Stomach (tissue), 8 donors: ENCODE measurements at regions not wholly inside any gene's neighbourhood (a gene's known extent, or its start where the extent isn't known, plus 50 kb on each side); places are given as distances from the start of the nearest gene placed in this dataset.

Source experiments
- DNase-seq, 2 donors: peaks; one replicate each; pipeline versions ENCODE4 v3.0.0 to v3.0.0-alpha.2; 2013 to 2019
- H3K27ac ChIP-seq, 5 donors: fragments of 200-600 bp in 4 of 5; sonication (generic) in 4 of 5; one replicate each; pipeline ENCODE4 v1.5.1; 2013 to 2019; ENCODE audit warnings: mild to moderate bottlenecking in 1 of 5, moderate library complexity in 1 of 5
- H3K27me3 ChIP-seq, 3 donors: fragments of 200-600 bp; sonication (generic); one replicate each; pipeline ENCODE4 v1.5.1; 2017 to 2019; ENCODE audit warnings: mixed run types in 1 of 3
- H3K36me3 ChIP-seq, 4 donors: fragments of 200-600 bp; sonication (generic); 1 replicate in 3 of 4; 2 replicates in 1 of 4; pipeline ENCODE4 v1.5.1; 2016 to 2019
- H3K4me1 ChIP-seq, 4 donors: fragments of 200-600 bp; sonication (generic); one replicate each; pipeline ENCODE4 v1.5.1; 2016 to 2019
- H3K4me3 ChIP-seq, 4 donors: fragments of 200-600 bp; sonication (generic) in 3 of 4; one replicate each; pipeline ENCODE4 v1.5.1; 2016 to 2019; ENCODE audit warnings: mild to moderate bottlenecking in 1 of 4
- H3K9me3 ChIP-seq, 4 donors: fragments of 200-600 bp; sonication (generic); one replicate each; pipeline ENCODE4 v1.5.1; 2016 to 2019
- EP300 ChIP-seq: sonication (generic); formaldehyde crosslinking; IDR thresholded peaks from one replicate; pipeline ENCODE4 v1.6.1; 2017; ENCODE audit warnings: antibody characterized with exemption
- POLR2A ChIP-seq, 4 donors: fragments of 450-650 bp; IDR thresholded peaks; one replicate each; pipeline ENCODE4 v1.6.1; 2016; ENCODE audit warnings: antibody characterized with exemption in 4 of 4, control low read depth in 2 of 4, mild to moderate bottlenecking in 1 of 4, moderate library complexity in 1 of 4
- POLR2AphosphoS5 ChIP-seq, 3 donors: sonication (generic); formaldehyde crosslinking; IDR thresholded peaks; one replicate each; pipeline ENCODE4 v1.6.1; 2016; ENCODE audit warnings: antibody characterized with exemption in 3 of 3
- WGBS, 5 donors: extraction: QIAGEN DNeasy Blood & Tissue Kit in 3 of 5; methylation state at CpG; one replicate each; pipeline versions ENCODE4 v1.1.5 to v1.1.7; 2013 to 2018; 5-methylcytosine and 5-hydroxymethylcytosine counted together
- intact Hi-C: fragments of 100-400 bp; cut with DNase I; formaldehyde crosslinking; loops from one replicate; pipeline ENCODE4 v1.15.1; 2023; ENCODE audit warnings: low total_unique reads
- TF ChIP-seq, protein P1 (sequence below), 7 experiments: fragments of 450-650 bp in 4 of 7; fragments of 200-600 bp in 3 of 7; sonication (generic) in 3 of 7; IDR thresholded peaks; one replicate each; pipeline ENCODE4 v1.5.1; 2016 to 2019; ENCODE audit warnings: antibody characterized with exemption in 7 of 7, control low read depth in 2 of 7, mild to moderate bottlenecking in 1 of 7
- donor health status: healthy with polysubstance abuse.
- donor health status: Bipolar disorder and iron deficiency.
- donor health status: healthy.

- Histone ChIP-seq H3K36me3 (no peaks in the 10 kb centered on the region), H3K27ac (peak overlapping the region in 1 of 5 donors; percentile 30), H3K9me3 (peaks cover 0 to 15% (median 6%) of the 10 kb centered on the region in 4 donors), H3K4me3 (no peak overlapping the region), H3K4me1 (no peaks in the 10 kb centered on the region), H3K27me3 (peaks cover 0 to 20% (median 0%) of the 10 kb centered on the region in 3 donors)
- intact Hi-C loops, result no loop called here
- no peak for TF ChIP-seq POLR2AphosphoS5 (IDR thresholded peaks at IDR 0.05)
- TF ChIP-seq EP300, result no peak
- TF ChIP-seq, protein P1, sequence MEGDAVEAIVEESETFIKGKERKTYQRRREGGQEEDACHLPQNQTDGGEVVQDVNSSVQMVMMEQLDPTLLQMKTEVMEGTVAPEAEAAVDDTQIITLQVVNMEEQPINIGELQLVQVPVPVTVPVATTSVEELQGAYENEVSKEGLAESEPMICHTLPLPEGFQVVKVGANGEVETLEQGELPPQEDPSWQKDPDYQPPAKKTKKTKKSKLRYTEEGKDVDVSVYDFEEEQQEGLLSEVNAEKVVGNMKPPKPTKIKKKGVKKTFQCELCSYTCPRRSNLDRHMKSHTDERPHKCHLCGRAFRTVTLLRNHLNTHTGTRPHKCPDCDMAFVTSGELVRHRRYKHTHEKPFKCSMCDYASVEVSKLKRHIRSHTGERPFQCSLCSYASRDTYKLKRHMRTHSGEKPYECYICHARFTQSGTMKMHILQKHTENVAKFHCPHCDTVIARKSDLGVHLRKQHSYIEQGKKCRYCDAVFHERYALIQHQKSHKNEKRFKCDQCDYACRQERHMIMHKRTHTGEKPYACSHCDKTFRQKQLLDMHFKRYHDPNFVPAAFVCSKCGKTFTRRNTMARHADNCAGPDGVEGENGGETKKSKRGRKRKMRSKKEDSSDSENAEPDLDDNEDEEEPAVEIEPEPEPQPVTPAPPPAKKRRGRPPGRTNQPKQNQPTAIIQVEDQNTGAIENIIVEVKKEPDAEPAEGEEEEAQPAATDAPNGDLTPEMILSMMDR (IDR thresholded peaks at IDR 0.05), result no peak
- TF ChIP-seq POLR2A (IDR thresholded peaks at IDR 0.05), result no peak
- DNase-seq, result peak in 1 of 2 donors; percentile 76
- 55 to 77% (median 72%) methylated on average over 27 of the region's 27 CpGs for WGBS, 5 donors
These were observed 109.2 kb downstream of the TMEM18 start for GRCh38 chr2:567865-568638.

- Histone ChIP-seq H3K27ac (no peak overlapping the region), H3K36me3 (no peaks in the 10 kb centered on the region), H3K9me3 (peaks cover 0 to 15% (median 6%) of the 10 kb centered on the region in 4 donors), H3K4me1 (no peaks in the 10 kb centered on the region), H3K27me3 (peaks cover 0 to 26% (median 0%) of the 10 kb centered on the region in 3 donors), H3K4me3 (no peak overlapping the region)
- DNase-seq, result no peak
- TF ChIP-seq, protein P1 (IDR thresholded peaks at IDR 0.05), result no peak
- TF ChIP-seq POLR2AphosphoS5 (IDR thresholded peaks at IDR 0.05) (no peak), EP300 (no peak), POLR2A (IDR thresholded peaks at IDR 0.05) (no peak)
- 58 to 77% (median 76%) methylated on average over 9 of the region's 9 CpGs for WGBS, 5 donors
- intact Hi-C loops, result no loop called here
These were observed 109.7 kb downstream of the TMEM18 start for GRCh38 chr2:567496-567864.

GRCh38 chr2:566379-567313 is 110.6 kb downstream of the TMEM18 start:
- Histone ChIP-seq H3K4me1 (no peaks in the 10 kb centered on the region), H3K27ac (no peak overlapping the region), H3K27me3 (peaks cover 0 to 31% (median 0%) of the 10 kb centered on the region in 3 donors), H3K4me3 (no peak overlapping the region), H3K9me3 (peaks cover 0 to 8% (median 5%) of the 10 kb centered on the region in 4 donors), H3K36me3 (no peaks in the 10 kb centered on the region)
- no peak for DNase-seq
- TF ChIP-seq POLR2AphosphoS5 (IDR thresholded peaks at IDR 0.05), result no peak
- TF ChIP-seq, protein P1 (IDR thresholded peaks at IDR 0.05), result no peak
- TF ChIP-seq POLR2A (IDR thresholded peaks at IDR 0.05), result no peak
- no peak for TF ChIP-seq EP300
- 78 to 88% (median 85%) methylated on average over 19 of the region's 19 CpGs for WGBS, 5 donors
- intact Hi-C loops, result no loop called here

GRCh38 chr2:564471-565181 is 112.6 kb downstream of the TMEM18 start:
- Histone ChIP-seq H3K4me1 (no peaks in the 10 kb centered on the region), H3K27ac (no peak overlapping the region), H3K36me3 (no peaks in the 10 kb centered on the region), H3K9me3 (no peaks in the 10 kb centered on the region), H3K4me3 (no peak overlapping the region), H3K27me3 (peaks cover 0 to 31% (median 0%) of the 10 kb centered on the region in 3 donors)
- TF ChIP-seq, protein P1 (IDR thresholded peaks at IDR 0.05), result no peak
- no peak for TF ChIP-seq EP300
- TF ChIP-seq POLR2A (IDR thresholded peaks at IDR 0.05), result no peak
- TF ChIP-seq POLR2AphosphoS5 (IDR thresholded peaks at IDR 0.05), result no peak
- 88 to 96% (median 93%) methylated on average over 19 of the region's 19 CpGs for WGBS, 5 donors
- DNase-seq, result no peak
- intact Hi-C loops, result no loop called here
